OCI-LY1 (cell line): ENCODE measurements at regions not wholly inside any gene's neighbourhood (a gene's known extent, or its start where the extent isn't known, plus 50 kb on each side); places are given as distances from the start of the nearest gene placed in this dataset.

ENCODE experiments used
- H2AFZ ChIP-seq: fragments of 200-600 bp; sonication (generic), shearing (Covaris generic); 2 replicates; pipeline ENCODE4 v1.6.0; 2014; ENCODE audit warnings: antibody characterized with exemption, mild to moderate bottlenecking, low read length
- H3F3A ChIP-seq: fragments of 200-600 bp; sonication (generic), shearing (Covaris generic); 2 replicates; pipeline ENCODE4 v1.6.0; 2014; ENCODE audit warnings: mild to moderate bottlenecking, antibody characterized with exemption, low read length, moderate library complexity; ENCODE audit not compliant: insufficient read depth
- H3K27ac ChIP-seq: fragments of 200-600 bp; sonication (generic); 2 replicates; pipeline ENCODE4 v1.5.1; 2014; ENCODE audit warnings: low read length, mixed run types, mild to moderate bottlenecking, low read depth; ENCODE audit not compliant: poor library complexity, severe bottlenecking
- H3K27me3 ChIP-seq: fragments of 200-600 bp; sonication (generic); 2 replicates; pipeline ENCODE4 v1.6.0; 2014; ENCODE audit warnings: antibody characterized with exemption, mild to moderate bottlenecking, low read length, moderate library complexity; ENCODE audit not compliant: insufficient read depth
- H3K36me3 ChIP-seq: fragments of 200-600 bp; sonication (generic); 2 replicates; pipeline ENCODE4 v1.6.1; 2014; ENCODE audit warnings: mild to moderate bottlenecking, antibody characterized with exemption, low read length, moderate library complexity, mixed read lengths; ENCODE audit not compliant: insufficient read depth
- H3K4me1 ChIP-seq: fragments of 200-600 bp; sonication (generic); 2 replicates; pipeline ENCODE4 v1.5.1; 2014; ENCODE audit warnings: mild to moderate bottlenecking, low read length, moderate library complexity; ENCODE audit not compliant: insufficient read depth, severe bottlenecking
- H3K4me2 ChIP-seq: fragments of 200-600 bp; sonication (generic), shearing (Covaris generic); 2 replicates; pipeline ENCODE4 v1.6.1; 2014; ENCODE audit warnings: low read length
- H3K4me3 ChIP-seq: fragments of 200-600 bp; sonication (generic); 2 replicates; pipeline ENCODE4 v1.5.1; 2014; ENCODE audit warnings: low read length, low read depth, mild to moderate bottlenecking, mixed read lengths; ENCODE audit not compliant: poor library complexity, severe bottlenecking
- H3K79me2 ChIP-seq: fragments of 200-600 bp; shearing (Covaris generic); 2 replicates; pipeline ENCODE4 v1.6.1; 2016; ENCODE audit warnings: mixed run types, low read length, mixed read lengths; ENCODE audit not compliant: insufficient read depth
- H3K9ac ChIP-seq: fragments of 200-600 bp; sonication (generic), shearing (Covaris generic); 2 replicates; pipeline ENCODE4 v1.6.1; 2014; ENCODE audit warnings: mild to moderate bottlenecking, low read length, mixed read lengths
- H3K9me2 ChIP-seq: fragments of 200-600 bp; sonication (generic), shearing (Covaris generic); 2 replicates; pipeline ENCODE4 v1.6.1; 2014; ENCODE audit warnings: low read depth, mild to moderate bottlenecking, low read length, mixed read lengths
- H3K9me3 ChIP-seq: fragments of 200-600 bp; shearing (Covaris generic); 2 replicates; pipeline ENCODE4 v1.6.1; 2014; ENCODE audit warnings: low read length, mixed read lengths
- H4K20me1 ChIP-seq: fragments of 200-600 bp; sonication (generic), shearing (Covaris generic); 2 replicates; pipeline ENCODE4 v1.6.0; 2016; ENCODE audit warnings: mild to moderate bottlenecking, low read length; ENCODE audit not compliant: insufficient read depth
- CTCF ChIP-seq: fragments of 200-600 bp; sonication (generic), shearing (Covaris generic); IDR thresholded peaks from 2 replicates; pipeline ENCODE4 v1.5.1; 2017; ENCODE audit warnings: mild to moderate bottlenecking, antibody characterized with exemption, low read length, moderate library complexity, mixed read lengths
- EZH2 ChIP-seq: fragments of 200-600 bp; sonication (generic), shearing (Covaris generic); IDR thresholded peaks from 2 replicates; pipeline ENCODE4 v1.8.0; 2017; ENCODE audit warnings: borderline replicate concordance, mixed run types, mild to moderate bottlenecking, antibody characterized with exemption, low read length, moderate library complexity, mixed read lengths

DNA sequence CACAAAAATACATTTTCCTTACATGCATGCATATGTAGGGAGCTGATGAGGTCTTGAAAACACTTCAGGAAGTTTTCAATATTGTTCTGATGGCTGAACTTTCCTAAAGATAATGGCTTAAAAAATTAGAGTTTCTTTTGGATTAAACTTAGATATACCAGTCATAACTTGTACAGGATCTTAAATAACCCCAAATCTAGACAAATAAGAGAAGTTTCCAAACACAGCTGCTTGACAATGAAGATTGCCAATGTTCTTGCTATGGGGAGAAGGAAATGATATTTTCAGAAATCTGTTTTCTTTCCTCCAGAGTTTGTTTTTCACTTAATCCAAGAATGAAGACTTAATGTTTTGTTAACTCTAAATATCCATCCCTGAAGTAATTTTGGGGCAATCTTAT is 54.6 kb upstream of the SPTBN1 start:
- Histone ChIP-seq H3K4me3 (no peak overlapping the region), H3F3A (no peaks in the 10 kb centered on the region), H3K4me2 (no peak overlapping the region), H3K36me3 (no peaks in the 10 kb centered on the region), H3K9me3 (no peaks in the 10 kb centered on the region), H3K27me3 (no peaks in the 10 kb centered on the region; the same call in 1 of the 2 replicates), H3K4me1 (no peaks in the 10 kb centered on the region), H3K27ac (no peak overlapping the region), H3K79me2 (no peaks in the 10 kb centered on the region), H3K9ac (no peak overlapping the region), H3K9me2 (no peaks in the 10 kb centered on the region), H2AFZ (no peak overlapping the region), H4K20me1 (no peaks in the 10 kb centered on the region)
- TF ChIP-seq EZH2 = no peak

DNA sequence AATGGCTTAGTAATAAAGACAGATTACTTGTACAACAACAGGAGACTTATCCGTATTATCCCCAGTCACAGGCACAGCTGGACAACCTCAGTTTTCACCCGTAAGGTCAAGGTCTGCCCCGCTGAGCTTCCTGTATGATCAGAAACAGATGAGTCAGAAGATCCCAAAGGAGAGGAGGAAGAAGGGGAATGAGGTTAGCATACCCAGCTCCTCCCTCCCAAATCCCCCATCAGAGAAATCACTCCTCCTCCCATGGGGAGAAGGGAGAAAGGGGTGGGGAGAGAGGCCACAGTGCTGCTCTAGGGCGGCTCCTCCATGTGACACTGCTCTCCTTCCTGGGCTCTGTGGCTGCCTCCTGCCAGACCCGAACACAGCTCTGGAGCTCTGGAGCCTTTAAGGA is 53.8 kb upstream of the SPTBN1 start:
- Histone ChIP-seq H2AFZ (no peak overlapping the region), H3F3A (no peaks in the 10 kb centered on the region), H3K9me2 (no peaks in the 10 kb centered on the region), H3K27me3 (no peaks in the 10 kb centered on the region; the same call in 1 of the 2 replicates), H3K36me3 (no peaks in the 10 kb centered on the region), H3K27ac (no peak overlapping the region), H3K9ac (no peak overlapping the region), H3K79me2 (no peaks in the 10 kb centered on the region), H4K20me1 (no peaks in the 10 kb centered on the region), H3K9me3 (no peaks in the 10 kb centered on the region), H3K4me1 (no peaks in the 10 kb centered on the region), H3K4me2 (no peak overlapping the region), H3K4me3 (no peak overlapping the region)
- no peak for TF ChIP-seq CTCF
- TF ChIP-seq EZH2 = no peak

GRCh38 chr2:54403512-54404238 is 52.5 kb upstream of the SPTBN1 start:
- Histone ChIP-seq H3F3A (no peaks in the 10 kb centered on the region), H3K4me1 (no peaks in the 10 kb centered on the region), H3K4me2 (no peak overlapping the region), H3K9me2 (no peaks in the 10 kb centered on the region), H3K9ac (no peak overlapping the region), H4K20me1 (no peaks in the 10 kb centered on the region), H3K79me2 (no peaks in the 10 kb centered on the region), H2AFZ (no peak overlapping the region), H3K4me3 (no peak overlapping the region), H3K36me3 (no peaks in the 10 kb centered on the region), H3K27ac (no peak overlapping the region), H3K27me3 (no peaks in the 10 kb centered on the region; the same call in 1 of the 2 replicates), H3K9me3 (no peaks in the 10 kb centered on the region)
- TF ChIP-seq EZH2 (no peak), CTCF (no peak)

GRCh38 chr2:54404270-54404669 is 51.9 kb upstream of the SPTBN1 start:
- H3K9ac ChIP-seq = no peak overlapping the region
- H3K36me3 ChIP-seq = no peaks in the 10 kb centered on the region
- no peak overlapping the region for H2AFZ ChIP-seq
- no peaks in the 10 kb centered on the region; the same call in 1 of the 2 replicates for H3K27me3 ChIP-seq
- no peaks in the 10 kb centered on the region for H3K9me3 ChIP-seq
- H3K4me1 ChIP-seq = no peaks in the 10 kb centered on the region
- H3K27ac ChIP-seq = no peak overlapping the region
- no peaks in the 10 kb centered on the region for H3F3A ChIP-seq
- no peaks in the 10 kb centered on the region for H3K79me2 ChIP-seq
- H3K9me2 ChIP-seq = no peaks in the 10 kb centered on the region
- no peak for TF ChIP-seq EZH2
- no peak for TF ChIP-seq CTCF
- no peaks in the 10 kb centered on the region for H4K20me1 ChIP-seq
- H3K4me3 ChIP-seq = no peak overlapping the region
- H3K4me2 ChIP-seq = no peak overlapping the region
